Liver (tissue), 8 donors: ENCODE measurements at regions not wholly inside any gene's neighbourhood (a gene's known extent, or its start where the extent isn't known, plus 50 kb on each side); places are given as distances from the start of the nearest gene placed in this dataset.
A peak's percentile ranks its signal among the peaks of the same experiment; 100 is the strongest.

Experiments
- DNase-seq: peaks from one replicate; pipeline ENCODE4 v3.0.0-alpha.2; 2017; ENCODE audit warnings: low spot score
- H3K27ac ChIP-seq, 2 donors: one replicate each; pipeline ENCODE4 v1.7.0; 2013; ENCODE audit warnings: inconsistent platforms in 2 of 2, low read length in 2 of 2, control low read depth in 1 of 2, low read depth in 1 of 2, mild to moderate bottlenecking in 1 of 2
- H3K27me3 ChIP-seq, 4 donors: one replicate each; pipeline versions ENCODE4 v1.6.1 to v1.7.0; 2013; ENCODE audit warnings: low read length in 3 of 4, inconsistent platforms in 1 of 4, mild to moderate bottlenecking in 1 of 4, moderate library complexity in 1 of 4; ENCODE audit not compliant: control insufficient read depth in 4 of 4, insufficient read depth in 4 of 4
- H3K36me3 ChIP-seq, 4 donors: one replicate each; pipeline versions ENCODE4 v1.6.1 to v1.7.0; 2013; ENCODE audit warnings: low read length in 3 of 4, mild to moderate bottlenecking in 3 of 4, low read depth in 1 of 4, moderate library complexity in 1 of 4; ENCODE audit not compliant: control insufficient read depth in 4 of 4, insufficient read depth in 3 of 4
- H3K4me1 ChIP-seq, 4 donors: one replicate each; pipeline versions ENCODE4 v1.6.1 to v1.7.0; 2013; ENCODE audit warnings: low read length in 3 of 4, mild to moderate bottlenecking in 3 of 4, moderate library complexity in 1 of 4; ENCODE audit not compliant: control insufficient read depth in 4 of 4, insufficient read depth in 4 of 4
- H3K4me3 ChIP-seq, 3 donors: one replicate each; pipeline versions ENCODE4 v1.6.1 to v1.7.0; 2013; ENCODE audit warnings: low read length in 3 of 3, control low read depth in 1 of 3, low read depth in 1 of 3, mild to moderate bottlenecking in 1 of 3
- H3K9ac ChIP-seq, 2 donors: one replicate each; pipeline ENCODE4 v1.7.0; 2013; ENCODE audit warnings: low read length in 2 of 2, mild to moderate bottlenecking in 2 of 2, moderate library complexity in 2 of 2, control low read depth in 1 of 2, low read depth in 1 of 2
- H3K9me3 ChIP-seq, 4 donors: one replicate each; pipeline versions ENCODE4 v1.6.1 to v1.7.0; 2013; ENCODE audit warnings: low read length in 3 of 4; ENCODE audit not compliant: control insufficient read depth in 4 of 4
- ATF3 ChIP-seq: IDR thresholded peaks from 2 replicates; pipeline ENCODE4 v1.6.1; 2016; ENCODE audit warnings: antibody characterized with exemption
- EGR1 ChIP-seq, 2 donors: IDR thresholded peaks; 2 replicates each; pipeline ENCODE4 v1.6.1; 2016 to 2018; ENCODE audit warnings: antibody characterized with exemption in 2 of 2, low read depth in 2 of 2
- FOXA1 ChIP-seq: IDR thresholded peaks from 2 replicates; pipeline ENCODE4 v1.6.1; 2016; ENCODE audit warnings: antibody characterized with exemption
- FOXA2 ChIP-seq: IDR thresholded peaks from 2 replicates; pipeline ENCODE4 v1.6.1; 2016; ENCODE audit warnings: antibody characterized with exemption
- GABPA ChIP-seq, 2 donors: IDR thresholded peaks in 1 of 2; conservative IDR thresholded peaks in 1 of 2; 2 replicates each; pipeline ENCODE4 v1.6.1; 2016; ENCODE audit warnings: antibody characterized with exemption in 2 of 2, mild to moderate bottlenecking in 1 of 2, moderate library complexity in 1 of 2
- HNF4A ChIP-seq, 2 donors: conservative IDR thresholded peaks; 2 replicates each; pipeline ENCODE4 v1.6.1; 2016; ENCODE audit warnings: antibody characterized with exemption in 2 of 2, mild to moderate bottlenecking in 2 of 2
- JUND ChIP-seq, 2 donors: IDR thresholded peaks; 2 replicates each; pipeline ENCODE4 v1.6.1; 2016; ENCODE audit warnings: antibody characterized with exemption in 2 of 2
- NR2F2 ChIP-seq: IDR thresholded peaks from 2 replicates; pipeline ENCODE4 v1.6.1; 2016; ENCODE audit warnings: antibody characterized with exemption
- RAD21 ChIP-seq, 2 donors: IDR thresholded peaks; 2 replicates each; pipeline ENCODE4 v1.6.1; 2016; ENCODE audit warnings: antibody characterized with exemption in 2 of 2, mild to moderate bottlenecking in 2 of 2
- REST ChIP-seq: IDR thresholded peaks from 2 replicates; pipeline ENCODE4 v1.6.1; 2016; ENCODE audit warnings: antibody characterized with exemption, mild to moderate bottlenecking
- RXRA ChIP-seq, 2 donors: IDR thresholded peaks; 2 replicates each; pipeline ENCODE4 v1.6.1; 2017 to 2018; ENCODE audit warnings: antibody characterized with exemption in 2 of 2, mild to moderate bottlenecking in 1 of 2
- SP1 ChIP-seq: IDR thresholded peaks from 2 replicates; pipeline ENCODE4 v1.6.1; 2018; ENCODE audit warnings: antibody characterized with exemption, mild to moderate bottlenecking
- YY1 ChIP-seq: IDR thresholded peaks from 2 replicates; pipeline ENCODE4 v1.6.1; 2016; ENCODE audit warnings: antibody characterized with exemption, mild to moderate bottlenecking
- WGBS: extraction: QIAGEN DNeasy Blood & Tissue Kit; methylation state at CpG from one replicate; pipeline ENCODE4 v1.1.7; 2013; 5-methylcytosine and 5-hydroxymethylcytosine counted together
- TF ChIP-seq, protein P1 (sequence below): fragments of 150-350 bp; IDR thresholded peaks from 2 replicates; pipeline ENCODE4 v1.5.1; 2017; ENCODE audit warnings: improper control_type of control experiment, low read depth, low read length; ENCODE audit not compliant: missing input control
- TF ChIP-seq, protein P2 (sequence below): IDR thresholded peaks from 2 replicates; pipeline ENCODE4 v1.6.1; 2016; ENCODE audit warnings: antibody characterized with exemption
- donor health status: healthy.
- donor health status: healthy.
- donor health status: healthy.
- donor health status: healthy.
- donor health status: healthy.

- no peak overlapping the region for H3K27ac ChIP-seq
- no peak overlapping the region for H3K9ac ChIP-seq
- H3K36me3 ChIP-seq: no peaks in the 10 kb centered on the region
- peaks cover 0 to 3% (median 0%) of the 10 kb centered on the region in 4 donors for H3K27me3 ChIP-seq
- H3K9me3 ChIP-seq: peaks cover 0 to 3% (median 1%) of the 10 kb centered on the region in 4 donors
- DNase-seq: no peak
- no peaks in the 10 kb centered on the region for H3K4me1 ChIP-seq
- TF ChIP-seq HNF4A (conservative IDR thresholded peaks at IDR 0.05): no peak
- TF ChIP-seq, protein P1, sequence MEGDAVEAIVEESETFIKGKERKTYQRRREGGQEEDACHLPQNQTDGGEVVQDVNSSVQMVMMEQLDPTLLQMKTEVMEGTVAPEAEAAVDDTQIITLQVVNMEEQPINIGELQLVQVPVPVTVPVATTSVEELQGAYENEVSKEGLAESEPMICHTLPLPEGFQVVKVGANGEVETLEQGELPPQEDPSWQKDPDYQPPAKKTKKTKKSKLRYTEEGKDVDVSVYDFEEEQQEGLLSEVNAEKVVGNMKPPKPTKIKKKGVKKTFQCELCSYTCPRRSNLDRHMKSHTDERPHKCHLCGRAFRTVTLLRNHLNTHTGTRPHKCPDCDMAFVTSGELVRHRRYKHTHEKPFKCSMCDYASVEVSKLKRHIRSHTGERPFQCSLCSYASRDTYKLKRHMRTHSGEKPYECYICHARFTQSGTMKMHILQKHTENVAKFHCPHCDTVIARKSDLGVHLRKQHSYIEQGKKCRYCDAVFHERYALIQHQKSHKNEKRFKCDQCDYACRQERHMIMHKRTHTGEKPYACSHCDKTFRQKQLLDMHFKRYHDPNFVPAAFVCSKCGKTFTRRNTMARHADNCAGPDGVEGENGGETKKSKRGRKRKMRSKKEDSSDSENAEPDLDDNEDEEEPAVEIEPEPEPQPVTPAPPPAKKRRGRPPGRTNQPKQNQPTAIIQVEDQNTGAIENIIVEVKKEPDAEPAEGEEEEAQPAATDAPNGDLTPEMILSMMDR: no peak
- no peak for TF ChIP-seq NR2F2
- TF ChIP-seq SP1: no peak
- no peak for TF ChIP-seq GABPA (IDR thresholded peaks at IDR 0.05 in 1 of 2, conservative IDR thresholded peaks at IDR 0.05 in 1 of 2)
- no peak for TF ChIP-seq FOXA1
- TF ChIP-seq RXRA (IDR thresholded peaks at IDR 0.05): no peak
- no peak for TF ChIP-seq EGR1 (IDR thresholded peaks at IDR 0.05; ENCODE audit: low read depth in 2 of 2)
- TF ChIP-seq, protein P2, sequence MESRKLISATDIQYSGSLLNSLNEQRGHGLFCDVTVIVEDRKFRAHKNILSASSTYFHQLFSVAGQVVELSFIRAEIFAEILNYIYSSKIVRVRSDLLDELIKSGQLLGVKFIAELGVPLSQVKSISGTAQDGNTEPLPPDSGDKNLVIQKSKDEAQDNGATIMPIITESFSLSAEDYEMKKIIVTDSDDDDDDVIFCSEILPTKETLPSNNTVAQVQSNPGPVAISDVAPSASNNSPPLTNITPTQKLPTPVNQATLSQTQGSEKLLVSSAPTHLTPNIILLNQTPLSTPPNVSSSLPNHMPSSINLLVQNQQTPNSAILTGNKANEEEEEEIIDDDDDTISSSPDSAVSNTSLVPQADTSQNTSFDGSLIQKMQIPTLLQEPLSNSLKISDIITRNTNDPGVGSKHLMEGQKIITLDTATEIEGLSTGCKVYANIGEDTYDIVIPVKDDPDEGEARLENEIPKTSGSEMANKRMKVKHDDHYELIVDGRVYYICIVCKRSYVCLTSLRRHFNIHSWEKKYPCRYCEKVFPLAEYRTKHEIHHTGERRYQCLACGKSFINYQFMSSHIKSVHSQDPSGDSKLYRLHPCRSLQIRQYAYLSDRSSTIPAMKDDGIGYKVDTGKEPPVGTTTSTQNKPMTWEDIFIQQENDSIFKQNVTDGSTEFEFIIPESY: no peak
- TF ChIP-seq ATF3: no peak
- TF ChIP-seq REST: no peak
- TF ChIP-seq RAD21 (IDR thresholded peaks at IDR 0.05): no peak
- TF ChIP-seq JUND (IDR thresholded peaks at IDR 0.05): no peak
- no peak for TF ChIP-seq FOXA2
- TF ChIP-seq YY1: no peak
- H3K4me3 ChIP-seq: no peak overlapping the region
Measured at GRCh38 chr11:39385911-39386310, 2073.5 kb downstream of the LRRC4C start.

DNA sequence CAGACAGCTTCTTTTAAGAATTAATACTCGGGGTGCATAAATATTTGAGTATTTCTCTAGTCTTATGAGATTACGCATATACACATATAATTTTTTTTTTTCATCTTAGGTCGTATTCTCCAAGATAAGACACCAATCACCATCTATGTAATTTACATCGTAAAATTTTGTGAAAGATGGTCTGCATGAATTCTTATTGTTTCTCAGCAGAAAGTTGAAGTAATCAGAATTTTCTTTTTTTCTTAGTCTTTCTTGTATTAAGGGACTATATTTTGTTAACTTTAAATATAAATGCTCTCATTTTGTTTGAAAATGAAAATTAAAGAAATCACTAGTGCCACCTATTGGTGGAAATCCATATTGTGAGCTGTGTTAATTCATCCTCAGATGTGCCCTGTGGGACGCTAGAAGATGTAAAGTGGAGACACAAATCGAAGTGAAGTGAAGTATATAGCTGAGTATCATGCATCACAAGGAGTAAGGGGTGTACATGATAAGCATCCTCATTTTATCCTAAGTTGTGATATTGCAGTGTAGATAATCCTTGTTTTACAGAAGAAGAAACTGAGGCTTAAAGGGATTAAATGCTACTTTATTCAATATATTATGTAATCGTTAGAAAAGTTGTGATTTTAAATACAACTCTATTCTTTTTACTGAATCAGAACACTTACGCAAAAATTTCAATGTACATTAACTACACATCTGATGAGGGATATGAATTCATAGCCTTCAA lies 2084.3 kb downstream of the LRRC4C start:
- no peaks in the 10 kb centered on the region for H3K9me3 ChIP-seq
- no peak overlapping the region for H3K9ac ChIP-seq
- no peak for DNase-seq
- no peak for TF ChIP-seq HNF4A (conservative IDR thresholded peaks at IDR 0.05)
- TF ChIP-seq RAD21 (IDR thresholded peaks at IDR 0.05): peak; percentile 61 to 69
- TF ChIP-seq, protein P1: peak; percentile 56
- H3K27me3 ChIP-seq: no peaks in the 10 kb centered on the region
- H3K27ac ChIP-seq: no peak overlapping the region
- whole genome bisulfite sequencing: 41% methylated on average over 8 of the region's 8 CpGs
- H3K4me3 ChIP-seq: no peak overlapping the region
- H3K36me3 ChIP-seq: no peaks in the 10 kb centered on the region
- H3K4me1 ChIP-seq: peaks cover 0 to 1% (median 0%) of the 10 kb centered on the region in 4 donors
